Spleen (tissue), 7 donors: ENCODE measurements at regions not wholly inside any gene's neighbourhood (a gene's known extent, or its start where the extent isn't known, plus 50 kb on each side); places are given as distances from the start of the nearest gene placed in this dataset.
"Not testable (repeated sequence)": the region's sequence is repeated elsewhere in the genome, so short reads cannot be mapped to it uniquely, and the experiment has no call there.

Experiments used
- POLR2A ChIP-seq, 3 donors: fragments of 450-650 bp; IDR thresholded peaks; one replicate each; pipeline ENCODE4 v1.5.1; 2017; ENCODE audit warnings: antibody characterized with exemption in 3 of 3, mild to moderate bottlenecking in 1 of 3
- TF ChIP-seq, protein P1 (sequence below), 11 experiments: fragments of 200-600 bp in 7 of 11; fragments of 450-650 bp in 4 of 11; sonication (generic) in 4 of 11; IDR thresholded peaks in 8 of 11; conservative IDR thresholded peaks in 3 of 11; 1 replicate in 7 of 11; 2 replicates in 4 of 11; pipeline versions ENCODE4 v1.4.0 to v1.8.0; 2016 to 2021; ENCODE audit warnings: antibody characterized with exemption in 11 of 11, inconsistent platforms in 4 of 11, mild to moderate bottlenecking in 1 of 11
- donor health status: DM: no; HTN: no; CAD: no; lungs with moderate emphysema.
- donor health status: DM: no; HTN: no; CAD: no.
- donor health status: DM: no; HTN: no; CAD: no.

GRCh38 chr2:111496860-111497259 is 376.1 kb downstream of the BCL2L11 start:
- TF ChIP-seq POLR2A (IDR thresholded peaks at IDR 0.05): not testable (repeated sequence)
- TF ChIP-seq, protein P1, sequence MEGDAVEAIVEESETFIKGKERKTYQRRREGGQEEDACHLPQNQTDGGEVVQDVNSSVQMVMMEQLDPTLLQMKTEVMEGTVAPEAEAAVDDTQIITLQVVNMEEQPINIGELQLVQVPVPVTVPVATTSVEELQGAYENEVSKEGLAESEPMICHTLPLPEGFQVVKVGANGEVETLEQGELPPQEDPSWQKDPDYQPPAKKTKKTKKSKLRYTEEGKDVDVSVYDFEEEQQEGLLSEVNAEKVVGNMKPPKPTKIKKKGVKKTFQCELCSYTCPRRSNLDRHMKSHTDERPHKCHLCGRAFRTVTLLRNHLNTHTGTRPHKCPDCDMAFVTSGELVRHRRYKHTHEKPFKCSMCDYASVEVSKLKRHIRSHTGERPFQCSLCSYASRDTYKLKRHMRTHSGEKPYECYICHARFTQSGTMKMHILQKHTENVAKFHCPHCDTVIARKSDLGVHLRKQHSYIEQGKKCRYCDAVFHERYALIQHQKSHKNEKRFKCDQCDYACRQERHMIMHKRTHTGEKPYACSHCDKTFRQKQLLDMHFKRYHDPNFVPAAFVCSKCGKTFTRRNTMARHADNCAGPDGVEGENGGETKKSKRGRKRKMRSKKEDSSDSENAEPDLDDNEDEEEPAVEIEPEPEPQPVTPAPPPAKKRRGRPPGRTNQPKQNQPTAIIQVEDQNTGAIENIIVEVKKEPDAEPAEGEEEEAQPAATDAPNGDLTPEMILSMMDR (IDR thresholded peaks at IDR 0.05 in 8 of 11, conservative IDR thresholded peaks at IDR 0.05 in 3 of 11): not testable (repeated sequence)
